A673 (cell line): ENCODE measurements at regions not wholly inside any gene's neighbourhood (a gene's known extent, or its start where the extent isn't known, plus 50 kb on each side); places are given as distances from the start of the nearest gene placed in this dataset.
"Not testable (repeated sequence)": the region's sequence is repeated elsewhere in the genome, so short reads cannot be mapped to it uniquely, and the experiment has no call there.

ENCODE experiments used
- BruUV-seq: library from RNA; stranded (reverse); fragments of 400-500 nt; replicated peaks from 2 replicates; lab custom pipeline; 2021; lab: Mats Ljungman, UMichigan
- CTCF ChIA-PET: fragments of 300-600 bp; sonication (Branson Sonifier 250); formaldehyde crosslinking; loops from one replicate; lab custom pipeline; 2022; ENCODE audit warnings: antibody characterized with exemption; lab: Charles Lee
- POLR2A ChIA-PET: fragments of 300-600 bp; sonication (Branson Sonifier 250); formaldehyde crosslinking; loops from one replicate; lab custom pipeline; 2022; ENCODE audit warnings: antibody characterized with exemption; ENCODE audit not compliant: low non-redundant PET; lab: Charles Lee
- DNase-seq: peaks from one replicate; pipeline ENCODE4 v3.0.0-alpha.2; 2015; ENCODE audit warnings: low spot score
- H3K27ac ChIP-seq: fragments of 200-600 bp; sonication (generic); 2 replicates; pipeline ENCODE4 v1.5.1; 2016; ENCODE audit warnings: mixed run types, low read depth, mild to moderate bottlenecking, mixed read lengths, antibody characterized with exemption, low read length; ENCODE audit not compliant: poor library complexity, severe bottlenecking
- H3K27me3 ChIP-seq: fragments of 200-600 bp; sonication (generic); replicated peaks from 2 replicates; pipeline ENCODE4 v1.6.1; 2017; ENCODE audit warnings: mixed run types, low read depth, mild to moderate bottlenecking, mixed read lengths, antibody characterized with exemption, low read length; ENCODE audit not compliant: insufficient read depth, poor library complexity
- H3K36me3 ChIP-seq: fragments of 200-600 bp; sonication (generic); 2 replicates; pipeline ENCODE4 v1.6.1; 2016; ENCODE audit warnings: mixed run types, mild to moderate bottlenecking, mixed read lengths, antibody characterized with exemption, low read length; ENCODE audit not compliant: insufficient read depth, poor library complexity, severe bottlenecking
- H3K4me1 ChIP-seq: fragments of 200-600 bp; sonication (generic); 2 replicates; pipeline ENCODE4 v1.6.1; 2017; ENCODE audit warnings: mixed run types, mild to moderate bottlenecking, mixed read lengths, antibody characterized with exemption, low read length; ENCODE audit not compliant: insufficient read depth, poor library complexity, severe bottlenecking
- H3K4me3 ChIP-seq: fragments of 200-600 bp; sonication (generic); 2 replicates; pipeline ENCODE4 v1.5.1; 2016; ENCODE audit warnings: low read depth, mixed run types, mild to moderate bottlenecking, mixed read lengths, low read length; ENCODE audit not compliant: poor library complexity, severe bottlenecking
- H3K9me3 ChIP-seq: fragments of 200-600 bp; sonication (generic); 2 replicates; pipeline ENCODE4 v1.6.1; 2016; ENCODE audit warnings: mixed run types, low read depth, mild to moderate bottlenecking, mixed read lengths, antibody characterized with exemption, low read length; ENCODE audit not compliant: poor library complexity, severe bottlenecking
- CTCF ChIP-seq: fragments of 300-800, 200-600 bp; sonication (generic); conservative IDR thresholded peaks from 2 replicates; pipeline ENCODE4 v1.5.1; 2017; ENCODE audit warnings: low read depth, mild to moderate bottlenecking, antibody characterized with exemption, low read length, moderate library complexity, mixed read lengths
- EZH2 ChIP-seq: fragments of 200-600 bp; sonication (generic); IDR thresholded peaks from 2 replicates; pipeline ENCODE4 v1.6.1; 2017; ENCODE audit warnings: borderline replicate concordance, low read depth, mild to moderate bottlenecking, mixed read lengths, antibody characterized with exemption, low read length; ENCODE audit not compliant: poor library complexity, severe bottlenecking
- intact Hi-C: fragments of 100-400 bp; cut with micrococcal nuclease; formaldehyde crosslinking; loops from one replicate; pipeline ENCODE4 v1.10.0; 2022; ENCODE audit not compliant: unreplicated experiment

DNA sequence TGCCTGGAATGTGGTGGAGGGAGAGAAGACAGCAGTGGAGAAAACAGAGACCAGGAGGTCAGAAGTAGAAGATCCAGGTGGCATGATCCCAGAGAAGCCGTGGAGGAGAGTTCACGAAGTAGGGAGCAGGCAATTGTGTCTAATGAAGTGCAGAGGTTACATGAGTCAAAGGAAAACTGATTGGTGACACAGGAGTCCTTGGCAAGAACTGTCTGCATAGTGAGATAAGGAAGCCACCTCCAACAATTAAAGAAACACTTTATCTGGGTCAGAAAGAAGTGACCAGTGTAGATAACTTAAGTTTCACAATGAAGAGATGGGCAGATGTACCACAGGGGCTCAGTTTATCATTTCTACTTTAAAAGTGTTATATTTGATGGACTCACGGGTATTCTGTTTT lies 57.0 kb upstream of the PTH start:
- no peak overlapping the region for H3K27ac ChIP-seq
- BruUV-seq, result no TSS peak
- CTCF ChIA-PET, result no interaction called here

DNA sequence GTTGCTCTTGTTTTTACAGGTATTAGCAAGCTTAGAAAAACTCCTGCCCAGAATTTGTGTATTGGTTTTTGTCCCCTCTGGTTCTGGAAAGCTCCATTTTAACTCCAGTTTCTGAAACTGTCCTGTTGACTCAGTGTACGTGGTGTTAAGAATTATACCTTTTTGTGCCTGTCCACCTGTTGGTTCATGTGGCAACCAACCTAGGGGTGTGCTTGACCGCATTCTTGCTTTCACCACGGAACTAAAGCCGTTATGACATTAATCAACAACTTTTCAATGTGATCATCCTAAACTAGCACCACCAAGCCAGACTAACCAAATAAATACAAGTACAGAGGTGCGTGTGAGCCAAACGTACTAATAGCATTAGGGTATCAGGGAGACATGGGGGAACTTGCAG lies 56.0 kb upstream of the PTH start:
- CTCF ChIA-PET, result no interaction called here

More for the DNA sequence above, 57.0 kb upstream of the PTH start:
- POLR2A ChIA-PET, result no interaction called here
- DNase-seq, result no peak
- Histone ChIP-seq H3K4me1 (no peaks in the 10 kb centered on the region), H3K36me3 (no peaks in the 10 kb centered on the region), H3K4me3 (no peak overlapping the region), H3K27me3 (no peaks in the 10 kb centered on the region), H3K9me3 (no peaks in the 10 kb centered on the region)
- intact Hi-C loops, result no loop called here
- no peak for TF ChIP-seq CTCF
- no peak for TF ChIP-seq EZH2

GRCh38 chr11:13550761-13551160 lies 55.0 kb upstream of the PTH start:
- no peak overlapping the region for H3K27ac ChIP-seq
- no peaks in the 10 kb centered on the region for H3K4me1 ChIP-seq
- no peaks in the 10 kb centered on the region for H3K9me3 ChIP-seq
- no peak overlapping the region for H3K4me3 ChIP-seq
- no peaks in the 10 kb centered on the region for H3K27me3 ChIP-seq
- no peak for TF ChIP-seq EZH2
- no TSS peak for BruUV-seq
- H3K36me3 ChIP-seq, result no peaks in the 10 kb centered on the region
- ChIA-PET POLR2A (no interaction called here), CTCF (no interaction called here)
- intact Hi-C loops, result no loop called here
- DNase-seq, result no peak

More for the DNA sequence above, 56.0 kb upstream of the PTH start:
- no TSS peak for BruUV-seq
- H3K27me3 ChIP-seq, result no peaks in the 10 kb centered on the region
- no peak overlapping the region for H3K4me3 ChIP-seq
- no peaks in the 10 kb centered on the region for H3K4me1 ChIP-seq
- intact Hi-C loops, result no loop called here
- H3K27ac ChIP-seq, result no peak overlapping the region
- no peak for DNase-seq
- no peaks in the 10 kb centered on the region for H3K36me3 ChIP-seq
- no peak for TF ChIP-seq EZH2
- TF ChIP-seq CTCF, result no peak
- H3K9me3 ChIP-seq, result no peaks in the 10 kb centered on the region
- POLR2A ChIA-PET, result no interaction called here

- intact Hi-C loops, H3K4me3 ChIP-seq, POLR2A ChIA-PET, DNase-seq, H3K27ac ChIP-seq, CTCF ChIA-PET, H3K27me3 ChIP-seq, H3K36me3 ChIP-seq, H3K4me1 ChIP-seq, BruUV-seq, H3K9me3 ChIP-seq: not testable (repeated sequence)
These were observed 50.3 kb upstream of the PTH start for GRCh38 chr11:13546092-13546491.
